SK-N-SH (cell line): ENCODE measurements at regions not wholly inside any gene's neighbourhood (a gene's known extent, or its start where the extent isn't known, plus 50 kb on each side); places are given as distances from the start of the nearest gene placed in this dataset.

Experiments
- CHD2 ChIP-seq: fragments of 150-350 bp; IDR thresholded peaks from 2 replicates; pipeline ENCODE4 v1.6.1; 2018; ENCODE audit warnings: low read length; ENCODE audit not compliant: partially characterized antibody
- EZH2phosphoT487 ChIP-seq: fragments of 200-600 bp; sonication (generic); IDR thresholded peaks from 2 replicates; pipeline ENCODE4 v1.6.1; 2017; ENCODE audit warnings: low read depth, mixed run types, mild to moderate bottlenecking, antibody characterized with exemption, moderate library complexity, borderline replicate concordance
- FOXM1 ChIP-seq: IDR thresholded peaks from 2 replicates; pipeline ENCODE4 v1.4.0; 2012; ENCODE audit warnings: low read depth, mild to moderate bottlenecking
- GATA2 ChIP-seq: sonication (generic); formaldehyde crosslinking; IDR thresholded peaks from 2 replicates; pipeline ENCODE4 v1.5.0; 2020; ENCODE audit warnings: mild to moderate bottlenecking, missing genetic modification reagents
- JUND ChIP-seq: IDR thresholded peaks from 2 replicates; pipeline ENCODE4 v1.4.0; 2012
- MXI1 ChIP-seq: IDR thresholded peaks from 2 replicates; pipeline ENCODE4 v1.6.1; 2012; ENCODE audit warnings: mild to moderate bottlenecking, low read depth, low read length, improper control_type of control experiment
- POLR2AphosphoS5 ChIP-seq: IDR thresholded peaks from 2 replicates; pipeline ENCODE4 v1.6.1; 2012; ENCODE audit warnings: low read depth, low read length
- RAD21 ChIP-seq: IDR thresholded peaks from 2 replicates; pipeline ENCODE4 v1.6.1; 2012; ENCODE audit warnings: mild to moderate bottlenecking, low read length
- SIN3A ChIP-seq: IDR thresholded peaks from 2 replicates; pipeline ENCODE4 v1.6.1; 2012; ENCODE audit warnings: low read depth, mild to moderate bottlenecking, low read length, moderate library complexity, borderline replicate concordance
- TCF12 ChIP-seq: IDR thresholded peaks from 2 replicates; pipeline ENCODE4 v1.4.0; 2012
- TEAD4 ChIP-seq: IDR thresholded peaks from 2 replicates; pipeline ENCODE4 v1.4.0; 2012; ENCODE audit warnings: mild to moderate bottlenecking, borderline replicate concordance; ENCODE audit not compliant: insufficient read depth
- YY1 ChIP-seq: IDR thresholded peaks from 2 replicates; pipeline ENCODE4 v1.4.0; 2012; ENCODE audit warnings: low read depth, mild to moderate bottlenecking
- TF ChIP-seq, protein P1 (sequence below): fragments of 200-600 bp; sonication (generic); IDR thresholded peaks from 2 replicates; pipeline ENCODE4 v1.6.1; 2017; ENCODE audit warnings: antibody characterized with exemption, mild to moderate bottlenecking, moderate library complexity
- TF ChIP-seq, protein P2 (sequence below): IDR thresholded peaks from 2 replicates; pipeline ENCODE4 v1.4.0; 2012; ENCODE audit warnings: low read depth

DNA sequence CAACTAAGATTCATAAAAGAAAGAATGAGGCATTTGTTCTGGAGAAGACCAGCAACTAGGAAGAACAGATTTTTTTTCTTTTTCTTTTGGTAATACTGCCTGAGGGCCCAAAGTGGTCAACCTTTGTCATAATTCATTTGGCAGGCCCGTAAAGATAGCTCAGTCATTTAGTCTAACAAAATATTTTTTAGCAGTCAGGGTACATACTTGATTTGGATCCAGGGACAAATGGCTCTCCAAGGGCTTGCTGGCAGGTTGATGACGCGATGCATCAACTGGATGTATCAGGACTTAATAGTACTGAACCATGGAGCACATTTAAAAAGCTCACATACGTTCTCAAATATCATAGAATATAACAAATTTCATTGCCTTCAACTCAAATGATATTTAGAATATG is 203.4 kb upstream of the ZNF608 start:
- TF ChIP-seq POLR2AphosphoS5 (no peak), FOXM1 (no peak), CHD2 (no peak), TEAD4 (no peak), MXI1 (no peak), EZH2phosphoT487 (no peak), TCF12 (no peak), GATA2 (no peak), RAD21 (no peak), SIN3A (no peak), YY1 (no peak), JUND (no peak)
- TF ChIP-seq, protein P1, sequence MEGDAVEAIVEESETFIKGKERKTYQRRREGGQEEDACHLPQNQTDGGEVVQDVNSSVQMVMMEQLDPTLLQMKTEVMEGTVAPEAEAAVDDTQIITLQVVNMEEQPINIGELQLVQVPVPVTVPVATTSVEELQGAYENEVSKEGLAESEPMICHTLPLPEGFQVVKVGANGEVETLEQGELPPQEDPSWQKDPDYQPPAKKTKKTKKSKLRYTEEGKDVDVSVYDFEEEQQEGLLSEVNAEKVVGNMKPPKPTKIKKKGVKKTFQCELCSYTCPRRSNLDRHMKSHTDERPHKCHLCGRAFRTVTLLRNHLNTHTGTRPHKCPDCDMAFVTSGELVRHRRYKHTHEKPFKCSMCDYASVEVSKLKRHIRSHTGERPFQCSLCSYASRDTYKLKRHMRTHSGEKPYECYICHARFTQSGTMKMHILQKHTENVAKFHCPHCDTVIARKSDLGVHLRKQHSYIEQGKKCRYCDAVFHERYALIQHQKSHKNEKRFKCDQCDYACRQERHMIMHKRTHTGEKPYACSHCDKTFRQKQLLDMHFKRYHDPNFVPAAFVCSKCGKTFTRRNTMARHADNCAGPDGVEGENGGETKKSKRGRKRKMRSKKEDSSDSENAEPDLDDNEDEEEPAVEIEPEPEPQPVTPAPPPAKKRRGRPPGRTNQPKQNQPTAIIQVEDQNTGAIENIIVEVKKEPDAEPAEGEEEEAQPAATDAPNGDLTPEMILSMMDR, result no peak
- TF ChIP-seq, protein P2, sequence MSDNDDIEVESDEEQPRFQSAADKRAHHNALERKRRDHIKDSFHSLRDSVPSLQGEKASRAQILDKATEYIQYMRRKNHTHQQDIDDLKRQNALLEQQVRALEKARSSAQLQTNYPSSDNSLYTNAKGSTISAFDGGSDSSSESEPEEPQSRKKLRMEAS, result no peak
